Adrenal gland (tissue), 5 donors: ENCODE measurements at regions not wholly inside any gene's neighbourhood (a gene's known extent, or its start where the extent isn't known, plus 50 kb on each side); places are given as distances from the start of the nearest gene placed in this dataset.

Experiments used
- POLR2A ChIP-seq, 2 donors: fragments of 450-650 bp; IDR thresholded peaks; one replicate each; pipeline ENCODE4 v1.6.1; 2017; ENCODE audit warnings: antibody characterized with exemption in 2 of 2, mild to moderate bottlenecking in 2 of 2, moderate library complexity in 1 of 2
- TF ChIP-seq, protein P1 (sequence below), 6 experiments: fragments of 450-650 bp in 4 of 6; fragments of 200-600 bp in 2 of 6; sonication (generic) in 1 of 6; IDR thresholded peaks; 1 replicate in 5 of 6; 2 replicates in 1 of 6; pipeline versions ENCODE4 v1.5.1 to v1.8.0; 2016 to 2021; ENCODE audit warnings: antibody characterized with exemption in 6 of 6, mild to moderate bottlenecking in 2 of 6, moderate library complexity in 1 of 6
- donor health status: DM: no; HTN: no; CAD: no.

DNA sequence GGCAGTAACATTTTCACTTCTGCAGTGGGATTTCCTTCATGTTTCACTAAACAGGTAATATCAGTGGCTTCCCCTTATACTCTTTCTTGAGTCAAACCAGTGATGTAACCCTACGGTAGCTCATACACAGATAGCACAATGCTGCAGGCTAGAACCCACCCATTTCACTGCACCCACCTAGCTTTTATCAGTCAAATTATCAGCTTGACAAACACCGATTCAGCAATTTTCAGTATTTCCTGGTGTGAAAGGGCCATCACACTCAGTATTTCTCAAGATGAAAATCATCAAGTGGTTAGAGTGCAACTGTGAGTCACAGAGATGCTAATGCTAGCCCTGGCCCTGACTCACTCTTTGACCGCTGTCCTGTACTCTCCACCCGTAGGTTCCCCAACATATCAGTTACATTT is 242.3 kb upstream of the PTGER4 start:
- TF ChIP-seq, protein P1, sequence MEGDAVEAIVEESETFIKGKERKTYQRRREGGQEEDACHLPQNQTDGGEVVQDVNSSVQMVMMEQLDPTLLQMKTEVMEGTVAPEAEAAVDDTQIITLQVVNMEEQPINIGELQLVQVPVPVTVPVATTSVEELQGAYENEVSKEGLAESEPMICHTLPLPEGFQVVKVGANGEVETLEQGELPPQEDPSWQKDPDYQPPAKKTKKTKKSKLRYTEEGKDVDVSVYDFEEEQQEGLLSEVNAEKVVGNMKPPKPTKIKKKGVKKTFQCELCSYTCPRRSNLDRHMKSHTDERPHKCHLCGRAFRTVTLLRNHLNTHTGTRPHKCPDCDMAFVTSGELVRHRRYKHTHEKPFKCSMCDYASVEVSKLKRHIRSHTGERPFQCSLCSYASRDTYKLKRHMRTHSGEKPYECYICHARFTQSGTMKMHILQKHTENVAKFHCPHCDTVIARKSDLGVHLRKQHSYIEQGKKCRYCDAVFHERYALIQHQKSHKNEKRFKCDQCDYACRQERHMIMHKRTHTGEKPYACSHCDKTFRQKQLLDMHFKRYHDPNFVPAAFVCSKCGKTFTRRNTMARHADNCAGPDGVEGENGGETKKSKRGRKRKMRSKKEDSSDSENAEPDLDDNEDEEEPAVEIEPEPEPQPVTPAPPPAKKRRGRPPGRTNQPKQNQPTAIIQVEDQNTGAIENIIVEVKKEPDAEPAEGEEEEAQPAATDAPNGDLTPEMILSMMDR (IDR thresholded peaks at IDR 0.05): no peak
- no peak for TF ChIP-seq POLR2A (IDR thresholded peaks at IDR 0.05)
